GM06990 (cell line): ENCODE measurements at regions not wholly inside any gene's neighbourhood (a gene's known extent, or its start where the extent isn't known, plus 50 kb on each side); places are given as distances from the start of the nearest gene placed in this dataset.
A peak's percentile ranks its signal among the peaks of the same experiment; 100 is the strongest.
"Not testable (repeated sequence)": the region's sequence is repeated elsewhere in the genome, so short reads cannot be mapped to it uniquely, and the experiment has no call there.

Experiments
- DNase-seq: peaks from one replicate; pipeline ENCODE4 v3.0.0-alpha.2; 2011; ENCODE audit not compliant: insufficient read length; ENCODE audit errors: extremely low read depth
- H3K27me3 ChIP-seq: replicated peaks from 2 replicates; pipeline ENCODE4 v1.6.0; 2011; ENCODE audit warnings: low read length; ENCODE audit not compliant: control insufficient read depth, insufficient read depth
- H3K36me3 ChIP-seq: 2 replicates; pipeline ENCODE4 v1.5.1; 2011; ENCODE audit warnings: low read length; ENCODE audit not compliant: control insufficient read depth, insufficient read depth
- H3K4me3 ChIP-seq: replicated peaks from 2 replicates; pipeline ENCODE4 v1.5.1; 2011; ENCODE audit warnings: low read depth, mild to moderate bottlenecking, control low read depth, low read length
- TF ChIP-seq, protein P1 (sequence below): IDR thresholded peaks from 2 replicates; pipeline ENCODE4 v1.5.1; 2011; ENCODE audit warnings: low read length, control low read depth, mild to moderate bottlenecking, inconsistent platforms; ENCODE audit not compliant: insufficient read depth, poor library complexity, severe bottlenecking

GRCh38 chr4:112951362-112952312 lies 97.8 kb upstream of the ANK2 start:
- no peak for DNase-seq
- TF ChIP-seq, protein P1, sequence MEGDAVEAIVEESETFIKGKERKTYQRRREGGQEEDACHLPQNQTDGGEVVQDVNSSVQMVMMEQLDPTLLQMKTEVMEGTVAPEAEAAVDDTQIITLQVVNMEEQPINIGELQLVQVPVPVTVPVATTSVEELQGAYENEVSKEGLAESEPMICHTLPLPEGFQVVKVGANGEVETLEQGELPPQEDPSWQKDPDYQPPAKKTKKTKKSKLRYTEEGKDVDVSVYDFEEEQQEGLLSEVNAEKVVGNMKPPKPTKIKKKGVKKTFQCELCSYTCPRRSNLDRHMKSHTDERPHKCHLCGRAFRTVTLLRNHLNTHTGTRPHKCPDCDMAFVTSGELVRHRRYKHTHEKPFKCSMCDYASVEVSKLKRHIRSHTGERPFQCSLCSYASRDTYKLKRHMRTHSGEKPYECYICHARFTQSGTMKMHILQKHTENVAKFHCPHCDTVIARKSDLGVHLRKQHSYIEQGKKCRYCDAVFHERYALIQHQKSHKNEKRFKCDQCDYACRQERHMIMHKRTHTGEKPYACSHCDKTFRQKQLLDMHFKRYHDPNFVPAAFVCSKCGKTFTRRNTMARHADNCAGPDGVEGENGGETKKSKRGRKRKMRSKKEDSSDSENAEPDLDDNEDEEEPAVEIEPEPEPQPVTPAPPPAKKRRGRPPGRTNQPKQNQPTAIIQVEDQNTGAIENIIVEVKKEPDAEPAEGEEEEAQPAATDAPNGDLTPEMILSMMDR: peak; percentile 50
- Histone ChIP-seq H3K36me3 (no peaks in the 10 kb centered on the region), H3K27me3 (no peaks in the 10 kb centered on the region), H3K4me3 (no peak overlapping the region)

- TF ChIP-seq, protein P1: no peak
- no peaks in the 10 kb centered on the region for H3K27me3 ChIP-seq
These were observed 97.1 kb upstream of the ANK2 start for GRCh38 chr4:112952313-112952700.

DNA sequence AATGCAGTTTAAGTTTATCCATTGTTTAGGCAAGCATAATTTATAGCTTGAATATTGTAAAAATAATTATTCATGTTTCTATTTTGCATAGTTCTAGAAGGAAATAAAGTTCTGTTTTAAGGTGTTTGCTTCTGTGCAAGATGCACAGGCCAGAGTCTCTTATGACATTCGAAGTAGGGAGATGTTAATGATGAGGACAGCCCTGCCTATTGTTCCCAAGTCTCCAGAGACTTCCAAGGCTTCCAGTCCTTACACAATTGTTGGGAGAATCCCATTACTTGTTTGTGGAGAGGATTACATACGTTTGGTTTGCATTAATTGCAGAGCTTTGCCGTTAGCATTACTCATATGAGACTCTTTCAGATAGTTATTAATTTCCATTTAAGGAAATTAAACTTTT lies 96.2 kb upstream of the ANK2 start:
- DNase-seq: no peak
- H3K36me3 ChIP-seq: no peaks in the 10 kb centered on the region
- no peak overlapping the region for H3K4me3 ChIP-seq
- H3K27me3 ChIP-seq: no peaks in the 10 kb centered on the region
- TF ChIP-seq, protein P1: no peak

More at GRCh38 chr4:112952313-112952700, 97.1 kb upstream of the ANK2 start:
- no peak overlapping the region for H3K4me3 ChIP-seq
- no peak for DNase-seq
- no peaks in the 10 kb centered on the region for H3K36me3 ChIP-seq

GRCh38 chr4:112954286-112954685 lies 95.2 kb upstream of the ANK2 start:
- Histone ChIP-seq H3K4me3 (no peak overlapping the region), H3K36me3 (no peaks in the 10 kb centered on the region), H3K27me3 (no peaks in the 10 kb centered on the region)
- no peak for DNase-seq
- TF ChIP-seq, protein P1: no peak

- H3K4me3 ChIP-seq: no peak overlapping the region
- H3K27me3 ChIP-seq: no peaks in the 10 kb centered on the region
- DNase-seq: no peak
- TF ChIP-seq, protein P1: no peak
- H3K36me3 ChIP-seq: no peaks in the 10 kb centered on the region
These were observed 93.0 kb upstream of the ANK2 start for GRCh38 chr4:112956484-112956896.

GRCh38 chr4:112957764-112958163 lies 91.7 kb upstream of the ANK2 start:
- not testable (repeated sequence) for H3K4me3 ChIP-seq, H3K36me3 ChIP-seq, H3K27me3 ChIP-seq, DNase-seq
